Amygdala (tissue), 56 donors: ENCODE measurements at regions not wholly inside any gene's neighbourhood (a gene's known extent, or its start where the extent isn't known, plus 50 kb on each side); places are given as distances from the start of the nearest gene placed in this dataset.
"Not testable (repeated sequence)": the region's sequence is repeated elsewhere in the genome, so short reads cannot be mapped to it uniquely, and the experiment has no call there.

ENCODE experiments used
- DNase-seq, 56 donors: peaks; one replicate each; lab custom pipeline; 2025; lab: John Stamatoyannopoulos, UW

- DNase-seq: no peak
Observed at GRCh38 chr3:83251490-83251889, 1490.0 kb upstream of the GBE1 start.

DNA sequence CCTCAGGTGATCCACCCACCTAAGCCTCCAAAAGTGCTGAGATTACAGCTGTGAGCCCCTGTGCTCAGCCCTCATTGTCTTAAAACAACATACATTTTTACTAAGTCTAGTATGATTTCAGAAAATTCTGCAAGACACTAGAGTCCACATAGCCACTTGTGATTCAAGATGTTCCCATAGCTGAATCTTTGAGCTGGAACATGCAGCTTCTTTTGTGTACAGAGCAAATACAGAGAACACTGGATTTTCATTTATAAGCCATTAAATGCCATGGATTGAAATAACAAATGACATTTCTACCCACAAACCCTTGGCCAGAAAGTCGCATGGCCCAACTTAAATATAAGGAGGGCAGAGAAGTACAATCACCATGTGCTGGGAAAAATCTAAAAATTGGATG, 1489.2 kb upstream of the GBE1 start:
- no peak for DNase-seq

DNA sequence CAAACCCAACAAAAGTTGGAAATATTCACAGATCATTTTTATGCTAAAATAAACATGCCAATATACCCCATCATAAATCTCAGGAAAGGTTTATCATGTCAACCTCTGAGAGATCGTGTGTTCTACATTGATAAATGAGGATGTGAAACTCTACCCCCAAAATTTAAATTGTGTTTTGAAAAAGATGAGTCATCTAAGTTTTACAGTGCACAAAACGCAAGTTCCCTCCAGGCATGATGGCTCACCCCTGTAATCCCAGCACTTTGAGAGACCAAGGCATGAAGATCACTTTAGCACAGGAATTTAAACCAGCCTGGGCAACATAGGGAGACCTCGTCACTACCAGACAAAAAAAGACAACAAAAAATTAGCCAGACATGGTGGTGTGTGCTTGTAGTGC, 1487.0 kb upstream of the GBE1 start:
- DNase-seq: no peak

DNA sequence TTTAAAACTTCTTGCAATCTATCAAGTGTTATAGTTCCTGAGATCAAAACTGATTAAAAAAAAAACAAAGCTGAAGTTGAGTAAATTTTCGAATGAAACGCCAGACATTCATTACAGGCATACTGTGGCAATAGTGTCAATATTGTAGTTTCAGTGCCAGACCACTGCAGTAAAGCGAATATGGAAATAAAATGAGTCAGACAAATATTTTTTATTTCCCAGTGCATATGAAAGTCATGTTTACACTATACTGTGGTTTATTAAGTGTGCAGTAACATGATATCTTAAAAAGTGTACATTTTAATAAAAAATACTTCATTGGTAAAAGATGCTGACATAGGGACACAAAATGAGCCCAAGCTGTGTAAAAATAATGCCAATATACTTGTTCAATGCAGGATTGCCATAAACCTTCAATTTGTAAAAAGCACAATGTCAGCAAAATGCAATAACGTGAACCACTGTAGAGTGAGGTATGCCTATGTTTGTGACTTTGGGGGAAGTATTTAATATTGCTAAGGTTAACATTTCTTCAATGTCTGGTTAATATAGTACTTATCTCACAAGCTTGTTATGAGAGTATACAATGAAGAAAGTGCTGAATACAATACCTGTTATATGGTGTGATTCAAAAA, 1473.9 kb upstream of the GBE1 start:
- no peak for DNase-seq

DNA sequence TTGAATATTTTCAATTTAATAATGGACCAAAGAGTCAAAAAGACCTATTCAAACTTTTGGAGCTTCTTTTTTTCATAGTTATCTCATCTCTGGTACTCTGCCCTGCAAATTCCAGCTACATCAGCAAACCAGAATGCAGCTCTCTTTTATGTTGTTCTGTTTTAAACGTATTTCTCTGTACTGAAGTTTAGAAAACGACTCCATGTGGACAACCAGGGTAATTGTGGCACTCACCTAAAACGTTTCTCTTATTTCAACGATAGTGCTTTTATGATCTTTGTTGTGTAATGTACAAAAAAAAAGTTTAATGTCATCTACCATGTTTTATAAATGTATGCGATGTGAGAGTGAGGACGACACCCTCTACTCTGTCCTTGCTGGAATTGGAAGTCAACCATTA, 1472.3 kb upstream of the GBE1 start:
- DNase-seq: no peak

DNA sequence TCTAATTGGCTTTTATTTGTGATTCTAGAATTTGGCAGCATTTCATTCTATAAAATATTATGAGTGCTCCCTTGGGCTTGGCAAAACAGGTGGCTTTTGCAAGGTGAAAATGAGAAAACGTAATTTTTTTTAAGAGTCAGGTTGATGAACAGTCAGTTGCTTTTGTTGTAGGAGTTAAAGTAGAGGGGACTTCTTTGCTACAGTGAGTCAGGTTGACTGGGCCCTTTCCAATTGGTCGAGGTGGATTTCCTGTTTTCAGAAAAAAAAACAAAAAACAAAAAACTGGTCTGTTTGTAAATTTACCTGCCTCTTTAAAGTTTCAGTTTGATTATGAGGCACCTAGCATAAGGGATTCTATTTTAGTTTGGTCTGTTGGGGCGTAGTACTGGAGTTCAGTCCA, 1469.4 kb upstream of the GBE1 start:
- no peak for DNase-seq

DNA sequence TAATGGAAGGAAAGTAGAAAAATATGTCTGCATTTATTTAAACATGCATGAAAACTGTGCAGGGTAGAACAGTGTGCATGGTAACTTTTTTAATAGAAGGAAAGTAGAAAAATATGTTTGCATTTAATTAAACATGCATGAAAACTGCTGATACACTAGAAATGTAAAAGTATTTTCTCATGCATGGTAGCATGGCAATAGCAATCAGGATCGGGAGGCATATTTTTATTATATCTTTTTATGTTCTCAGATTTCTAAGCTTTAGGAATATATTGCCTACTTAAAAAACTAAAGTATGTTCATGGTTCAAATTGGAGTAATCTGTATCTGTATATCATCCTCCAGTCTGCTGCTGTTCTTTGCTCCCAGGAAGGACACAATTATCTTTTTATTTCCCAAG, 1468.9 kb upstream of the GBE1 start:
- no peak for DNase-seq

- DNase-seq: no peak
Observed at GRCh38 chr3:83226751-83227150, 1465.3 kb upstream of the GBE1 start.

DNA sequence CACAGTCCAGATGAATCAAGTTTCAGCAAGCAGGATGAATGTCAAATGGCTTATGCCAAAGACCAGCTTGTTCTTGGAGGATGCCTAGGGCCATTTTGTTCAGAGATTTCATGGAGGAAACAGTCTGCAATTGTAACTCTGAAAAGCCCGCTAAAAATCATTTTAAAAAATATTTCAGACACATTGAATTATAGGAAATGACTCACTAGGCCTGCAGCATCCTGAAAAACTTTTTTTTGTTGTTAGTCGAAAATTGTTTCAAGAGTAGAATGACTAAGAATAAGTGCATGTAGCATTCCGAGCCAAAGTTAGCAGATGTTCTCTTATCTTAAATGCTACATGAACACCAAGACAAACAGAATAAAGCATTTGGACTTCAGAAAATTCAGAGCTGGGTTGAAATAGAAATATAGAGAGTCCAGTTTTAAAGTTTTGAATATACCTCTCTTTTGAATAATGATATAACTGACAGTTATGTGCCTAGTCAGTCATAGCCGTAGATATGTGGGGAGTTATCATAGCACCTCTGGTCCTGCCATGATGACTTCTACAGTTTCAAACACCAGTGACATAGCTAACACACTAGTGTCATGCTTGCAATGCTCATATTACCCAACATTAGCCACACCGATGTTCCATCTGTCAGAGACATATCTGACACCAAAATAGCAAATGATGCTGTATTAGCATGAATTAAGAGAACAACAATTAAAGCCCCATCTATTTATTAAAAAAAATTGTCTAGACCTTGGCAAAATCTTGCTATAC, 1462.8 kb upstream of the GBE1 start:
- DNase-seq: no peak

GRCh38 chr3:83218383-83219200, 1457.1 kb upstream of the GBE1 start:
- DNase-seq: no peak

- not testable (repeated sequence) for DNase-seq
Observed at GRCh38 chr3:83217595-83218118, 1456.2 kb upstream of the GBE1 start.

GRCh38 chr3:83216919-83217594, 1455.6 kb upstream of the GBE1 start:
- no peak for DNase-seq

GRCh38 chr3:83195243-83195642, 1433.8 kb upstream of the GBE1 start:
- no peak for DNase-seq

DNA sequence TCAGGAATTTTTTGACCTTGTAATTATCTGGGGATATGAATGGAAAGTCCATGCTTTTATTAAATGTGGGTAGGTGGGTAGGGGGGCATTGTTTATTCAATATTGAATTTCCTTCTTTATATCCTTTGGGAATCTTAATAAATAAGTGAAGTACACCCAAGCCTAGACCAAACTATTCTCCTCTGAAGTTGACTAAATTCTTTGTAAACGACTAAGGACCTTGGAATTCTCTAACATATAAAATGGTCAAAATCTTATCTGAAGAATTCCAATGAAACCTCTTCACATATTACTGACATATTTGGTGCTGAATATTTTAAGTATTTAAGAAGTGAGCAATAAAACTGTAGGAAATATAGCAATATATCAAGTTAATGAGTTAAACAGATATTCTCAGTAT, 1432.1 kb upstream of the GBE1 start:
- DNase-seq: no peak

DNA sequence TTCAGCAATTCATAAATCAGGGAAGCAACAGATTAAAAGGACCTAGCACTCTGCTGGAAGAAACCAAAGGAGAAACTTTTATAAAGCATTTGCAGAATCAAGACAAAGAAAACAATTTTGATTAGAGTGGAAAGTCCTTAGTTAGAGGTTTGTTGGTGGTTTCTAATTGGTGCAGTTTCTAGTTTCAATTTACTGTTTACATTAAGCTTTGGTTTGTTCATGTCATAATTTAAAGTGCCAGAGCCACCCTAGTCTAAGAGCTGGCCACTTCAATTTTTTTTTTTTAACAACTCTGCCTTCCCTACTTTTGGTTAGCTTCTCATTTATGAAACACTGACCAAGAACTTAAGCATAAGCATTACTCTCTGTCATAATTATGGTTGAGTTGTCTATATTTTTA, 1428.2 kb upstream of the GBE1 start:
- DNase-seq: no peak

DNA sequence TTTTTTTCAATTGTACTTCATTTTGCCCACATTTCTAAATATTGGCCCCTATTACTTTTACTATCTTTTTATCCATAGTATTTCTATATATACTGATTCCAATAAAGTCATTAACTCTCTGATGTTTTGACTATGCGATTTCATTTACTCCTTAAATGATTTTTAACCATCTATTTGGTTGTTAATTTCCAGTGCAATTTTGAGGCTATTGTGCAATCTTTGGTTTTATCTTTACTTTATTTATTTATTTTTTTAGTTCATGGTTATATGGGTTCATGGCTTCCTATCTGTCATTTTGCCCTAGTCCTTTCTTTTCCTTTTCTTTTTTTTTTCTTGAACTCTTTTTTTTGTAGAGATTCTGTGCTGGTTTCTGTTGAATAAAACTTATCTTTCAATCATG, 1408.0 kb upstream of the GBE1 start:
- no peak for DNase-seq

DNA sequence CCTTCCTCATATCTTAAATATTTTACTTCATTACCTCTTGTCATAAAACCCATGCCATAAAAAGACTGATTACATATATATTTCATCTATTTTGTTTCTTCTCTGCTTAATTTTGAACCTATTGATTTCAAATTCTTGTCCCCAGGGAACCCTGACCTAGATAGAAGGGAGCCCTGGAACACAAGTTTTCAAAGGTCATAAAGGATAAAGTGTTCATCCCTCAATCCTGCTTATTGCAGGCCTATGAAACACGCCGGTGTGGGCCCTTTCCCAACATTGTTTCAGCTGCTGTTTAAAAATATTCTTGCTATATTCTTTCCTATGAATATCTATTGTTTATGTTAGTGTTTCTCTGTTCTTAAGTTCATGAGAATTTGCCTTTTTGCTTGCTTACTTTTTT, 1389.5 kb upstream of the GBE1 start:
- DNase-seq: no peak

DNA sequence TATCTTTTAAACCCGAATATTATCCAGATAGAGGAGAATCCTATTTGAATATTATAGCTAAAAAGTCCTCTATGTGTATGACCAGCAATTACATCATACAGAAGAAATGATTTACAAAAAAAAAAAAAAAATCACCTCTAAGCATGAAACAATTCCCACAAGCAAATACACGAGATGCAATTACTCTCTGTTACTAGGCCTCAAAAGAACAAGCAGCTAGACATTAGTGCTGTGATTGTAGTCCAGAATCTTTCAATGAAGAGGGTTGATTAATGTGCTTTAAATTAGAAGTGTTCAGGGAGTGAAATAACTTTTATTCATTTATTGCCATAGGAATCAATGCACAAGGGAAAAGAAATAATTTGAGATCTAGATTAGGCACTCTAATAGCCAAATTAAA, 1379.5 kb upstream of the GBE1 start:
- no peak for DNase-seq

- no peak for DNase-seq
Observed at GRCh38 chr3:83131236-83131635, 1369.8 kb upstream of the GBE1 start.

- DNase-seq: no peak
Observed at GRCh38 chr3:83122774-83123350, 1361.4 kb upstream of the GBE1 start.

DNA sequence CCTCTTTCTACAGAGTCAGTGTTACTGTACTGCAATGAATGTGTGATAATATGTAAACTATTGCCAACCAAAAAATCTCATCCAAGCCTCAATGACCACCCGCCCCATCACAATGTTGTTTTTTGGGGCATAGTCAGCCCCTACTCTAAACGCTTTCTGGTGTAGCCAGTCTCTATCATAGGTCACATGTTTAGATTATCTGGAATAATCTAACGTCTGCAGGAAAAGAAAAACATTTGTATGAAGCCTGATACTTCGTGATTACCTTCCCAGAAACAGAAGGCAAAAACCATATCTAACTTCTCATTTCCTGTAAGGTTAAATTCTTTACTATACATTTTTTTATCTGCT, 1331.8 kb upstream of the GBE1 start:
- no peak for DNase-seq
